HepG2 (cell line): ENCODE measurements at regions not wholly inside any gene's neighbourhood (a gene's known extent, or its start where the extent isn't known, plus 50 kb on each side); places are given as distances from the start of the nearest gene placed in this dataset.

Source experiments
- ATAC-seq: fragments of 200-7000 bp; cut with Tn5 transposase; 3 replicates; pipeline ENCODE4 v1.9.1; 2020; ENCODE audit warnings: mild to moderate bottlenecking, moderate library complexity
- BruUV-seq: library from RNA; stranded (reverse); fragments of 400-500 nt; replicated peaks from 2 replicates; lab custom pipeline; 2021; lab: Mats Ljungman, UMichigan
- CTCF ChIA-PET: fragments of 300-600 bp; formaldehyde crosslinking; extraction: SDS; loops from one replicate; lab custom pipeline; 2021; ENCODE audit warnings: low total read pairs, inconsistent platforms, low intra/inter-chr PET ratio; lab: Yijun Ruan, JAX
- POLR2A ChIA-PET: fragments of 350-600 bp; sonication (Branson Sonifier 250); formaldehyde crosslinking; loops from one replicate; lab custom pipeline; 2020; ENCODE audit warnings: antibody characterized with exemption, inconsistent platforms; lab: Yijun Ruan, JAX
- DNase-seq: peaks from one replicate; pipeline ENCODE4 v3.0.0-alpha.2; 2015; ENCODE audit warnings: low spot score
- FAIRE-seq: peaks from 3 replicates; lab custom pipeline; 2011; peaks lifted over from hg19 to GRCh38; lab: Jason Lieb, UNC
- H2AFZ ChIP-seq: one replicate; pipeline ENCODE4 v1.6.1; 2011; ENCODE audit warnings: low read length, inconsistent platforms
- H3K27ac ChIP-seq: fragments of 300-600 bp; 3 replicates; pipeline ENCODE4 v1.8.0; 2011; ENCODE audit warnings: mixed run types, mild to moderate bottlenecking, mixed read lengths, low read length, inconsistent platforms; ENCODE audit not compliant: insufficient read depth; ENCODE audit errors: extremely low read length
- H3K27me3 ChIP-seq, 2 experiments: fragments of 200-600 bp in 1 of 2; 2 replicates in 1 of 2; 3 replicates in 1 of 2; pipeline versions ENCODE4 v1.6.0 to v1.8.0; 2011; ENCODE audit warnings: low read length in 2 of 2, mild to moderate bottlenecking in 2 of 2, moderate library complexity in 2 of 2, inconsistent platforms in 1 of 2; ENCODE audit not compliant: insufficient read depth in 2 of 2, control insufficient read depth in 1 of 2
- H3K36me3 ChIP-seq, 2 experiments: fragments of 200-600 bp in 1 of 2; replicated peaks in 1 of 2; 2 replicates in 1 of 2; 3 replicates in 1 of 2; pipeline versions ENCODE4 v1.5.1 to v1.8.0; 2011; ENCODE audit warnings: low read length in 2 of 2, inconsistent platforms in 1 of 2; ENCODE audit not compliant: insufficient read depth in 2 of 2, control insufficient read depth in 1 of 2
- H3K4me1 ChIP-seq: 2 replicates; pipeline ENCODE4 v1.5.1; 2012; ENCODE audit warnings: low read length, inconsistent platforms; ENCODE audit not compliant: insufficient read depth
- H3K4me2 ChIP-seq: 2 replicates; pipeline ENCODE4 v1.6.0; 2011; ENCODE audit warnings: low read depth, low read length, inconsistent platforms
- H3K4me3 ChIP-seq, 3 experiments: fragments of 200-600 bp in 1 of 3; sonication (generic), shearing (Covaris generic) in 1 of 3; replicated peaks in 1 of 3; 2 replicates each; pipeline ENCODE4 v1.5.1; 2011 to 2016; ENCODE audit warnings: low read length in 3 of 3, inconsistent platforms in 2 of 3, low read depth in 2 of 3, mild to moderate bottlenecking in 2 of 3, control low read depth in 1 of 3, mixed read lengths in 1 of 3; ENCODE audit not compliant: insufficient read depth in 1 of 3
- H3K79me2 ChIP-seq: one replicate; pipeline ENCODE4 v1.6.1; 2011; ENCODE audit warnings: low read length, inconsistent platforms; ENCODE audit not compliant: insufficient read depth
- H3K9ac ChIP-seq: 2 replicates; pipeline ENCODE4 v1.6.0; 2011; ENCODE audit warnings: mild to moderate bottlenecking, low read depth, low read length, inconsistent platforms; ENCODE audit not compliant: insufficient read depth
- H3K9me3 ChIP-seq: 2 replicates; pipeline ENCODE4 v1.5.1; 2012; ENCODE audit warnings: mild to moderate bottlenecking, low read length
- H4K20me1 ChIP-seq: 2 replicates; pipeline ENCODE4 v1.6.0; 2011; ENCODE audit warnings: inconsistent platforms, mild to moderate bottlenecking, low read length, moderate library complexity; ENCODE audit not compliant: insufficient read depth
- GPN1 ChIP-seq: sonication (generic); formaldehyde crosslinking; IDR thresholded peaks from 2 replicates; pipeline ENCODE4 v1.5.1; 2020; ENCODE audit warnings: missing genetic modification reagents, borderline replicate concordance
- GTF2F1 ChIP-seq: fragments of 150-350 bp; IDR thresholded peaks from 2 replicates; pipeline ENCODE4 v1.6.1; 2014; ENCODE audit warnings: low read length
- IRF2 ChIP-seq: IDR thresholded peaks from 2 replicates; pipeline ENCODE4 v1.6.1; 2018; ENCODE audit warnings: missing genetic modification reagents, missing compliant biosample characterization
- KDM4B ChIP-seq: sonication (generic); formaldehyde crosslinking; IDR thresholded peaks from 2 replicates; pipeline ENCODE4 v1.4.0; 2020; ENCODE audit warnings: missing genetic modification reagents
- MXD4 ChIP-seq: IDR thresholded peaks from 2 replicates; pipeline ENCODE4 v1.6.1; 2016; ENCODE audit warnings: mild to moderate bottlenecking, missing biosample characterization, missing genetic modification reagents
- PCBP2 ChIP-seq: fragments of 200-400 bp; formaldehyde crosslinking; optimal IDR thresholded peaks from 2 replicates; pipeline ENCODE3; 2018; ENCODE audit warnings: low read length, low read depth; ENCODE audit not compliant: poor library complexity, severe bottlenecking
- SIN3B ChIP-seq: fragments of 150-350 bp; IDR thresholded peaks from 2 replicates; pipeline ENCODE4 v1.6.1; 2014; ENCODE audit warnings: low read length
- ZIK1 ChIP-seq: sonication (generic); formaldehyde crosslinking; IDR thresholded peaks from 2 replicates; pipeline ENCODE4 v1.5.0; 2020; ENCODE audit warnings: mild to moderate bottlenecking, low read depth, missing genetic modification reagents, borderline replicate concordance
- ZNF326 ChIP-seq: sonication (generic); formaldehyde crosslinking; IDR thresholded peaks from 2 replicates; pipeline ENCODE4 v1.4.0; 2020; ENCODE audit warnings: missing genetic modification reagents, borderline replicate concordance
- ZNF605 ChIP-seq: sonication (generic); formaldehyde crosslinking; IDR thresholded peaks from 2 replicates; pipeline ENCODE4 v1.8.0; 2022; ENCODE audit warnings: mild to moderate bottlenecking, missing genetic modification reagents
- ZNF670 ChIP-seq: sonication (generic); formaldehyde crosslinking; IDR thresholded peaks from 2 replicates; pipeline ENCODE4 v1.8.0; 2022; ENCODE audit warnings: mild to moderate bottlenecking, missing genetic modification reagents, borderline replicate concordance
- ZSCAN21 ChIP-seq: sonication (generic); formaldehyde crosslinking; IDR thresholded peaks from 2 replicates; pipeline ENCODE4 v1.8.0; 2022; ENCODE audit warnings: mild to moderate bottlenecking, missing genetic modification reagents, moderate library complexity, borderline replicate concordance
- WGBS: methylation state at CpG from one replicate; pipeline ENCODE4 v1.1.6; 2017; ENCODE audit warnings: low lambda C conversion rate; 5-methylcytosine and 5-hydroxymethylcytosine counted together
- in situ Hi-C: cut with HindIII; loops from 2 replicates; pipeline ENCODE4 v1.10.0; 2017; ENCODE audit warnings: low pct_unique_long_range_greater_than_20kb; ENCODE audit not compliant: extremely low pct_ligation_motif_present
- intact Hi-C: fragments of 100-400 bp; cut with micrococcal nuclease; formaldehyde crosslinking; loops from one replicate; pipeline ENCODE4 v1.10.0; 2022; ENCODE audit not compliant: unreplicated experiment
- TF ChIP-seq, protein P1 (sequence below): sonication (generic); formaldehyde crosslinking; IDR thresholded peaks from 2 replicates; pipeline ENCODE4 v1.4.0; 2020; ENCODE audit warnings: missing genetic modification reagents

GRCh38 chr7:24050991-24051560, 232.9 kb upstream of the NPY start (continued):
- no peak for TF ChIP-seq SIN3B
- no peak for TF ChIP-seq ZSCAN21 (CRISPR knock-in tag)
- TF ChIP-seq IRF2 (CRISPR knock-in tag), result no peak
- TF ChIP-seq ZNF670 (CRISPR knock-in tag), result no peak
- no peak for TF ChIP-seq GPN1 (CRISPR knock-in tag)
- no peak for TF ChIP-seq KDM4B (CRISPR knock-in tag)
- TF ChIP-seq, protein P1, sequence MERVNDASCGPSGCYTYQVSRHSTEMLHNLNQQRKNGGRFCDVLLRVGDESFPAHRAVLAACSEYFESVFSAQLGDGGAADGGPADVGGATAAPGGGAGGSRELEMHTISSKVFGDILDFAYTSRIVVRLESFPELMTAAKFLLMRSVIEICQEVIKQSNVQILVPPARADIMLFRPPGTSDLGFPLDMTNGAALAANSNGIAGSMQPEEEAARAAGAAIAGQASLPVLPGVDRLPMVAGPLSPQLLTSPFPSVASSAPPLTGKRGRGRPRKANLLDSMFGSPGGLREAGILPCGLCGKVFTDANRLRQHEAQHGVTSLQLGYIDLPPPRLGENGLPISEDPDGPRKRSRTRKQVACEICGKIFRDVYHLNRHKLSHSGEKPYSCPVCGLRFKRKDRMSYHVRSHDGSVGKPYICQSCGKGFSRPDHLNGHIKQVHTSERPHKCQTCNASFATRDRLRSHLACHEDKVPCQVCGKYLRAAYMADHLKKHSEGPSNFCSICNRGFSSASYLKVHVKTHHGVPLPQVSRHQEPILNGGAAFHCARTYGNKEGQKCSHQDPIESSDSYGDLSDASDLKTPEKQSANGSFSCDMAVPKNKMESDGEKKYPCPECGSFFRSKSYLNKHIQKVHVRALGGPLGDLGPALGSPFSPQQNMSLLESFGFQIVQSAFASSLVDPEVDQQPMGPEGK (CRISPR knock-in tag), result no peak
- TF ChIP-seq MXD4, result no peak
- no peak for TF ChIP-seq ZNF605 (CRISPR knock-in tag)
- TF ChIP-seq, all 625 proteins: peak for 0

DNA sequence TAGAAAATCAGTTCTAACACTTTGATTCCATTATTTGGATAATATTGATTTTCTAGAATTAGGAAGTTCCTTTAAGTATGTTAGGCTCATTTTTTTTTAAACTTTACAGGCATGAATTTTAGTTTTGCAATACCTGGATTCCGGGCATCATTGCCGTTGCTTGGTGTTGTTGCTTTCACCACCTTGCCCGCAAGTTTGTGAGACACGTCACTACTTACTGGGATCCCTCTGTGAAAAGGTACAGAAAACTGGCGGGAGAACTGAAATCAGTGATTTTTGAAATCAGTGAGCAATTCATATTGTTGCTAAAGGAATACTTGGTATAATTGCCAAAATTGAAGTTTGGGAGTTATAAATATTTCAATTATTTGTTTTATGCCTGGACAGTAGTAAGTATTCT, 232.3 kb upstream of the NPY start:
- Histone ChIP-seq H3K27ac (no peak overlapping the region), H3K27me3 (no peaks in the 10 kb centered on the region), H3K9me3 (no peaks in the 10 kb centered on the region), H3K36me3 (no peaks in the 10 kb centered on the region), H4K20me1 (no peaks in the 10 kb centered on the region), H3K4me3 (no peak overlapping the region), H3K79me2 (no peaks in the 10 kb centered on the region), H3K9ac (no peak overlapping the region), H2AFZ (no peak overlapping the region), H3K4me1 (no peaks in the 10 kb centered on the region)
- WGBS, result 53% methylated on average over 5 of the region's 5 CpGs
- CTCF ChIA-PET, result no interaction called here
- DNase-seq (no peak), ATAC-seq (no peak), FAIRE-seq (no peak)
- no TSS peak for BruUV-seq
- POLR2A ChIA-PET, result no interaction called here
- intact Hi-C loops, result no loop called here
- TF ChIP-seq ZNF326 (CRISPR knock-in tag), result no peak
- no peak for TF ChIP-seq GTF2F1
- no peak for TF ChIP-seq PCBP2
- TF ChIP-seq ZIK1 (CRISPR knock-in tag), result no peak
- TF ChIP-seq, all 625 proteins: peak for 0
- in situ Hi-C loops, result no loop called here
- H3K4me2 ChIP-seq, result no peak overlapping the region
